SKM-1 (cell line): ENCODE measurements at regions not wholly inside any gene's neighbourhood (a gene's known extent, or its start where the extent isn't known, plus 50 kb on each side); places are given as distances from the start of the nearest gene placed in this dataset.

Experiments used
- DNase-seq: peaks from one replicate; lab custom pipeline; 2025; ENCODE audit not compliant: unreplicated experiment; lab: John Stamatoyannopoulos, UW

GRCh38 chr3:34225821-34226366, 427.5 kb downstream of the PDCD6IP start:
- no peak for DNase-seq

- DNase-seq: no peak
These were observed 431.4 kb downstream of the PDCD6IP start for GRCh38 chr3:34229876-34230275.

DNA sequence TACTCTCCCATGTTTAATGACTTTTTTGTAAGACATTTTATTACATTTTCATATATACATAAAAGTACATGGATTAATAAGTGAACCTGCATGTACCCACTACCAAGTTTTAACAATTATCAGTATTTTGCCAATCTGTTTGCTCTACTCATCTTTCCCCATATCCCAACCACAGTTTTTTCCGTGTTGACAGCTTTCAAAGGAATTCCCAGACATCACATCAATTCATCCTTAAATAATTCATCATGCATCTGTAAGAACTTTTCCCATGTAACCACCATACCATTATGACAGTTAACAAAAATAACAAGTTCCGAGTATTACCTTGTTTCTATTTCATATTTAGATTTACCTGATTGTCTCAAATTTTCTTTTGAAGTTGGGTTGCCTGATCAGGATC, 436.7 kb downstream of the PDCD6IP start:
- DNase-seq: no peak

DNA sequence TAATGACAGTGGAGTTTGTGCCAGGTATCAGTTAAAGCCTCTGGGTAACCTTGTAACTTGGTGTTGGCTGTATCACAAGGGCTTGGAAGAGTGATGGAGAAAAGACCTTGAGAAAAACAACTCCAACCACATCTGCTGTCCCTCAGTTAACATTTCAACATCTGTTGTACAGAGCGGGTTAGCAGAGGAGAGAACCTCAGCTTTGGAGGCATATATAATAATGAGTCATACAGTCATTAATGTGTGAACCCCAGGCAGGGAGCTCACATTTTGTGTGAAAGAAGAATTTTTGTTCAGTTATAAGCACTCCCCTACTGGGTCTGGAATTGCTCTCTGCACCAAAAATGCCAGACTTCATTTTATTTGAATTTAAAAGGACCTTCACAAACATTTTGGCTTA, 439.5 kb downstream of the PDCD6IP start:
- DNase-seq: no peak

DNA sequence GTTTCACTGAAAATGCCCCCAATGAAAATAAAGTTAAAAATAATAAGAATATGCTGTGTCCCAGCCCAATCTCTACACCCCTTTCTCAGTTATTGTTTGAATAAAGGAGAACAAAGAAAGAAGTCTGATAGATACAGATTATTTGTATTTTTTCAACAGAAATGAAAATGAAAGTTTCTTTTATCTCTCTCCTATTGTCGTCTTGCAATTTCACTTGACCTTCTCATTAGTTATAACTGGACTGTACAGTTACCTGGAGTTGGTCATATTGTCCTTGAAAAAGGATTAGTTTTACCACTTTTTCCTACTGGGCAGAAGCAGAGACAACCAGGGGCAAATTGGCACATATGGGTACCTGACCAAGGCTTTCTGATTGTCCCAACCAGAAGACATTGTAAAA, 440.0 kb downstream of the PDCD6IP start:
- DNase-seq: no peak

- no peak for DNase-seq
These were observed 440.9 kb downstream of the PDCD6IP start for GRCh38 chr3:34239287-34239686.

DNA sequence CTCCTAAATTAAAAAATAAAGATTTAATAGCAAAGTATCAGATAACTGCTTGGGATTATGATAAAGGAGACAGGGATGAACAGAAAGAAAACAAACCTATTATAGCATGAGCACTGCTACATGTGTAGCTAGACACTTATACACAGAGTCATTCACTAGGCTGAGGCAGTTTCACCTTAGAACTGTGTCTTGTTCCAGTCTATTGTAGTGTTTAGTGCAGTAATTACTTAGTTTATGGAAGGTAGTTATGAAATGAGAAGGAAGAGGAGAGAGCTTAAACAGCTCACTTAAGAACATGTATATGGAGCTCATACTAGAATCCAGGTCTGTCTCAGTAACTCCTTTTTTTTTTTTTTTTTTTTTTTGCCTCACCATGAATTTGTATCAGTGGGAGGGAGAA, 441.4 kb downstream of the PDCD6IP start:
- DNase-seq: no peak

- no peak for DNase-seq
These were observed 449.0 kb downstream of the PDCD6IP start for GRCh38 chr3:34247401-34247800.

GRCh38 chr3:34248352-34248751, 449.9 kb downstream of the PDCD6IP start:
- DNase-seq: no peak

DNA sequence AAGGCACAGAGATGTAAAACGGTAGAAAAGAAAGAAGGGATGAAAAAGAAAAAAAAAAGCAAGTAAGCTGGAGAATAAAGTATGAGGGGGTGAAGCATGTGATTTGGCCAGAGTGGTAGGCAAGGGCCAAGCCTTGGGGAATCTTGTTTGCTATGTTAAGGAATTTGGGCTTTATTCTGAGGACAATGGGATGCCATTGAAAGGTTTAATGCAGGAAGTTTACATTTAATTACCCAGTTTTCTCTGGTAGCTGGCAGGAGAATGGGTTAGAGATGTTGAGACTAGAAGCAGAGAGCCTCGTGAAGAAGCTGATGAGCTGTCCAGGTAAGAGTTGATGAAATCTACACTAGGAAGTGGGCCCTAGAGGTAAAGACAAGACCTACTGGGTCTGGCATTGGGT, 455.9 kb downstream of the PDCD6IP start:
- DNase-seq: no peak

GRCh38 chr3:34256021-34256420, 457.6 kb downstream of the PDCD6IP start:
- DNase-seq: no peak

DNA sequence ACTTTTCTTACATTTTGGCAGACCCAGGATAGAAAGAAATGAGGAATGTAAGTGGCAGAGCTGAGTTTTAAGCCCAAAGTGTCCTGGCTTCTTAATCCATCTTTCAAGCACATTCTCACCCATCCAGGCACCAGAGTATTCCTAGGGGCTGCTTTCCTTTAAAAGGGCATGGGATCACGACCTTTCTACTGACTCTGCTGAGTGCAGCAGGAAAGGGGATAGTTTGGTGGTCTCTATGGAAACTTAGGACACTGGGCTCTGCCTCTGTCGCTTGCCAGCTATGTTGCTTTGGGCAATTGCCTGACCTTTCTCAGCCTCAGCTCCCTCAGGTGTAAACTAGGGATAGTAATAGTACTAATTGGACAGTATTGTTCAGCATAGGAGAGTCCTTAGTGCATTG, 458.4 kb downstream of the PDCD6IP start:
- DNase-seq: no peak

- DNase-seq: no peak
These were observed 460.0 kb downstream of the PDCD6IP start for GRCh38 chr3:34258271-34258998.

DNA sequence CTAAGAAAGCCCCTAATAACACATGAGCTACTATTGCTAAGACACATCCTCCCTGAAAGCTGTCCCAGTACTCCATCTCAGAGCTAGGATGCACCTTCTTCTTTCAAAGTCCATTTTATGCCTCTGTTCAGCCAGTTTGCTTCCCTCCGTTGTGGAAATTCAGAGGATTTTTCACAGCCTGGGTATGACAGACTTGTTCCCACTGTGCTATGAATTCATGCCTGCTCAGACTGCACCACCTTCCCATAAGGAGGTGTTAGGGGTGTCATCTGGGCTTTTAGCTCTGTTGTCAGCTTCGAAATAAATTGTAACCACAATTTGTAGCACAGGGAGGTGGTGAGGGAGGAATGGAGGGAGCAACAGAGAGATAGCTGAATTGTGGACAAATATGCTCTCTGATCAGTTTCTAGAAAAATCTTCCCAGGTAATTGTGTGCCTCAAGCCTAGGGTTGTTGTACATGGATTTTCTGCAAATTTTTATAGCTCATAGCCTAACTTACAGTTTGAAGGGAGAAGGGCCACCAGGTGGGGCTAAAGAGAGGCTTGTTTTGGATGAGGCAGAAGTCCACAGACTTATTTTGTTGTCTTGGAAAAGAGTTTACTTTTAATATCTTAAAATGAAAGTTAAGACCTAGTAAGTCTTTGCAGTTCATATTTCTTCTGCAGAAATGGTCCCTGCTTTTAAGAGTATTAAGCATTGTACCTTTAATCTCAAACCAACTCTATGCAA, 462.0 kb downstream of the PDCD6IP start:
- DNase-seq: peak; percentile 15

GRCh38 chr3:34261001-34261385, 462.6 kb downstream of the PDCD6IP start:
- no peak for DNase-seq

DNA sequence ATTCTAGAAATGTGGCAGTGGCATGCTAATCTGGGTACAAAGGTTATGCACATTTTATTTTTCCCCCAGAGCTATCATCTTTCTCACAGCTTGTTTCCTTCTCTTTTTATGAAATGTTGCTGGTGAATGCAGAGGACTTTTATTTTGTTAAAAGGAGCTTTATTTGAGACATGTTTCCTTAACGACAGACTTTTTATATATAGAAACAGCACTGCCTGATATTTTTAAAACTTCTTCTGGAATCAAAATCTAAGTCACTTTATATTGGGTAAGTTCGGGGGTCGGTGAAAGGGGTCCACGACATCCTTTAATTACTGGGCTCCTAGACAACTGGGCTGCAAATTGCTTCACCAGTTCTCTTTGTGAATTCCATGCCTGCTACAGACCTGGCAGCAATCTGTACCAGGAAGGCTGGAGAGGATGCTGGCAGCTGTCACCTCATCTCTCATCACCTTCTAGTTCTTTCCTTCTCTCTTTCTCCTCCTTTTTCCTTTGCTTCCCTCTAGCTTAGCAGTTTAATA, 464.7 kb downstream of the PDCD6IP start:
- no peak for DNase-seq

DNA sequence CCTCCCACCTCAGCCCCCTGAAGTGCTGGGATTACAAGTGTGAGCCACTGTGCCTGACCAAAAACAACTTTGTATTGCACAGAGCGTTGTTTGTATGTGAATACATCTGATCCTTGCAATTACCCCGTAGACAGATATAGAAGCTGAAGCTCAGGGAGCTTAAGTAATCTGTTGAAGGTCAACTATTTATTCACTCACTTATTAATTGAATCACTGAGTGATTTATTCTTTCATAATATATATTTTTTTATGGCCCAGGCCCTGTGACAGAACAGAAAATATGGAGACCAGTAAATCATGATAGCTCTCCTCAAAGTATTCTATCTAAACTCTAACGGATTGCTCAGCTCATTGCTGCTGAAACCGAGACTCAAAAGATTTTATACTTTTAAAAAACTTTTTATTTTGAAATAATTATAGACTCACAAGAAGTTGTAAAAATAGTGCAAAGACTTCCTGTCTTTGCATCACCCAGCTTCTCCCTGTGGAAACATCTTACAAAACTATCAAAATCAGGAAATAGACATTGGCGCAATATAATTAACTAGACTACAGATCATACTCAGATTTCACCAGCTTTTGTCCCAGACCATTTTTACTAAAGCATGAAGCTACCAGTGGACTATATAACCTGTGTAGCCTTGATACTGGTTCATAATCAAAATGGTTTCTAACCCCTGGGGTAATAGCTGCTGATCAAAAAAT, 466.1 kb downstream of the PDCD6IP start:
- no peak for DNase-seq

- no peak for DNase-seq
These were observed 468.7 kb downstream of the PDCD6IP start for GRCh38 chr3:34267088-34267487.

DNA sequence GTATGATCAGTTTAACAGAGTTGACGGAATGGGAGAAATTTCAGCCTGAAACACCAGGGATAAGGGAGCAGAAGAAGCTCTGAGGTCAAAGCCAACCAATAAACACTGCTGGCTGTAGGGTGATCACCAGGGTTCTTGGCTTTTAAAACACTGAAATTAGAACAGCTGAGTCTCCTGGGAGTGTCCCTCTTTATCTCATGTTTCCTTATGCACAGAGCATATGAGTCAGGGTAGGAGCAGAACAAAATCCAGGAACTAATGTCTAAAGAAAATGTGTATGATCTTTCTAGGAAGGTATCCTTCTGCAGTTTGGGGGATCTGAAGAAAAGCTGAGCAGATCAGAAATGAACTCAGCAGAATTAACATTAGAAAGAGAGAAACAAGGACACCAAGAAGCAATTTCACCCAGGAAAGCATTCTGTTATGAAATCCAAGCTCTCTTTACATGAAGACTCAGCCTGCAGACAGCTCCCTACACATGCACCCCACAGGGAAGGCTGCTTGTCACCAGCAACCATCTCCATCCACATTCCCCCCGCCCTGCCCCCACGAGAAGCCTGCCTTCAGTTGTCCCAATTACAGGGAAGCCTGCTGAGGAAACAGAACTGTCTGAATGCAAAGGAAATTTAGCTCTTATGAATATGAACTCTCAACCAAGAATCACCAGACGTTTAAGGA, 469.7 kb downstream of the PDCD6IP start:
- DNase-seq: no peak

DNA sequence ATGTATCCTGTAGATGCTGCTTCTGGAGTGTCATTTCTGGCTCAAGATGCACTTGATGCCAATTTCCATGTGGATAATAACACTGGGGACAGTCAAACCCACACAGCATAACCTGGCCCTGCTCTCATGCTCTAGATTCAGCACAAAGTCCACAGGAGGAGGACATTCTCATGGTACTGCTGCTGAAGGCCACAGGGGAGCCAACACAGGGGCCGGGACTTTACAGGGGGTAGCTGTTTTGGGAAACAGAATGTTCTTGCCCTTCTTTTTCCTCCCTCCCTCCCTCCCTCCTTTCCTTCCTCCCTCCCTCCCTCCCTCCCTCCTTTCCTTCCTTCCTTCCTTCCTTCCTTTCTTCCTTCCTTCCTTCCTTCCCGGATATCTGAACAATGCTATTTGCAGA, 477.4 kb downstream of the PDCD6IP start:
- no peak for DNase-seq

DNA sequence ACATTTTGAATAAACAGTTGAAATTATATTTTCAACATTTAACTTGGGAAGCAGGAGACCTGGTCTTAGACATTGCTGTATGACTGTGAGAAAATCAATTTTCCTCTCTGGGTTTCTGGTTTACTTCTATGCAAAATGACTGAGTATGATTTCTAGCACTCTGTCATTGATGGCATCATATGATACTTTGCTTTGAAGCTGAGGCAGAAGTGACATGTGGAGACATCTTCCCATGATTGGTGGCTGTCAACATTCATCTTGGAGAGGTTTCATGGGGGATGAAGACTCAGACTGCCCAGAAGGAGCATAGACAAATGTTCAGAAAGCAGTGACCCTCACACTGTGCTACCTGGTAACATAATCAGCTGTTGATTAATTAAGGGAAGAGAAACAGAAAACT, 477.9 kb downstream of the PDCD6IP start:
- DNase-seq: no peak
